Activated gamma-delta T cell treated with anti-CD3 and anti-CD28 coated beads, Interleukin-2, amount 50 U/mL, for 16 hours (primary cell): ENCODE measurements at regions not wholly inside any gene's neighbourhood (a gene's known extent, or its start where the extent isn't known, plus 50 kb on each side); places are given as distances from the start of the nearest gene placed in this dataset.
"Not testable (repeated sequence)": the region's sequence is repeated elsewhere in the genome, so short reads cannot be mapped to it uniquely, and the experiment has no call there.

ENCODE experiments used
- DNase-seq: peaks from one replicate; pipeline ENCODE4 v3.0.0-alpha.2; 2020; ENCODE audit warnings: low read depth

DNA sequence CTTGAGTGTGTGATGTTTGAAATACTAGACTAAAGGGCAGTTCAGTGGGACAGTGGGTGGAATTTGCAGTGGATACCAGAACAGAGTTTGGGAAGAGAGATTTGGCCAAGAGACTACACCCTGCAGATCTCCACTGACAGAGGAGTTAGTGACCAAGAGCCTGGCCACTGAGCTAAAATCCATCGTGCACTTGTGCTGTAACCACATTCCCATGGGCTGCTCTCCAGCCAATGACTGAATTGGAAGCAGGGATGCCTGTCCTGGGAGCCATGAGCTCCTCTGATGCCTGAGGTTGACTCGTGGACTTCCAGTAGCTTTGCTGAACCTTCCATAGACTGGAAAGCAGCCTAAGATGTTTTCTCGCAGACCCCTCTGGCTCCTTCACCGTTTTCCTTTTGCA is 296.1 kb downstream of the TRIML1 start:
- DNase-seq = no peak

DNA sequence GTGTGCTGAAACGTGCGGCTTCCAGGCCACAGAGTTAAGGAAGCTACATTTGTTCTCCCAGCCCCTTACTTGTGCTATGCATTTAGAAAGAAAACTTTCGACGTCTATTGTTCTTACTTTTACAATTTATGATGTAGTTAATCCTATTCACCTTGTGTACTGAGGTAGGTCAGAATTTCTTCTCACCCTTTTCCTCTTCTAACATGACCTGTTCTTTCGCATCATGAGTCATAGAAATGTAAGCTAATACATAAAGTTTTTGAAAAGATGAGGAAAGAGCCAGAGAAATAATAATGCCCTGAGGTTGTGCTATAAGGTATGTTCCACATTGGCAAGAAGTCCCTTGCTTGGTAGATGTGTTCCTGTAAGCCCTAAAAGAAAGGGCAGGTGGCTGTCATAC is 298.3 kb downstream of the TRIML1 start:
- no peak for DNase-seq

DNA sequence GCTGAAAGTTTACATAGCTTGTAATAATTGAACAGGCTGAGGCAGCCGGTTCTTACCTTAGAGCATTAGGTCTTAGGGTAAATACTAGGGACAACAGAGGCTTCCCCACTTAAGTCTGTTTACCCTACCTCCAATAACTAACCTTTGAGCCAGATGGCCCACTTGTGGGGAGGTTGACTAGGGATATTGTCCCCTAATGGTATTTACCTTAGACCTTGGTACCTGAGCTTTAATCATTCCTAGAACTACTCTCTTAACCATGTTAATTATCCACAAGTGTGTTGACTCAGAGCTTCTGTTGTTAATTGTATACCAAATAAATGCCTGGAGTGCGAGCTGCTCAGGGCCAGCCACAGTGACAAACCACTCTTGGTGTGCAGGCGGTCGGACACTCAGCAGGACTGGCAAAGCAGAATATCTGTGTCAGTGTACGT is 299.2 kb downstream of the TRIML1 start:
- not testable (repeated sequence) for DNase-seq

DNA sequence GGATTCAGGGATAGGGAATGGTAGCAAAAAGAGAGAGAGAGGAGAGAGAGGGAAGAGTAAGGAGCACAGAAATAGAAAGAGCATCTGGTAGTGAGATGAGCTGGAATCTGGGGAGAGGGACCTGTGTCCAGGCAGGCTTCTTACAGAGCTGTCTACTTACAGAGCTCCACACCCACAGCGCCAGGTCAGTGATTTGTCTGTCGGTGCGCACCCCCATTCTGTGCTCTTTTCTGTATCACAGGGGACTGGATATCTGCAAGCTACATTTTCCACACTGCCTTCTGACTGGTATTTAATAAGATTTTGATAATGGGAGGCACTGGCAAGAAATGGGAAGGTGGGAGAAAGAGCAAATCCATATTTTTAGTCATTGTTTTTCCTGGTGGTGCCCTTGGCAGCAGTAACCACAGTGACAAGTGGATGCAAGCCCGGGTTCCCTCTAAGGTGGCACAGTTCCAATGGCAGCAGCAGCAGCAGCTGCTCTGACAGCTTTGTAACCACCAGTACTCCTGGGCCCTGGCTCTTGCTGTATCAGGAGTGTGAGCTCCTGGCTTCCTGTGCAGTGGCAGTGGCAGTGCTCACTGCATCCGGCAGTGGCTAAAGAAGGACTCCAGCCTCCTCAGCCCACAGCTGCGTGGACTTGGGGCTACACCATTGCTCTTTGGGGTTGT is 300.5 kb downstream of the TRIML1 start:
- DNase-seq = no peak

DNA sequence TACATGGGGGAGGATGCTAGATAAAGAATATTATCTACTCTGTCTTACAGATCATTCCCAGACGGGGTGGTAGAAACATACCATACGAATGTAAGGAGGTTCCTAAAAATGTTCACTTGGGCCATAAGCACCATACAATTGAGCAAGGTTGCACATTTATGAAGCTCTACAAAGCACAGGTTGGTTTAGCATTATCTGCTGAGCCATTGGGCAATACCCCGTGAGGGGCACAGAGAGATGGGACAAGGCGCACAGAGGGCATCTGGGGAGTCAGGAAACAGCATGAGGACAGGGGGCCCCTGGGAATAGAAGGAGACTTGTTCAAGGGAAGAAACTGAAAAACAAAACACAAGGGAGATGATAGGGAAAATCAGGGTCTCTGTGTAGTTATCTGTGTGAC is 305.3 kb downstream of the TRIML1 start:
- DNase-seq = no peak

DNA sequence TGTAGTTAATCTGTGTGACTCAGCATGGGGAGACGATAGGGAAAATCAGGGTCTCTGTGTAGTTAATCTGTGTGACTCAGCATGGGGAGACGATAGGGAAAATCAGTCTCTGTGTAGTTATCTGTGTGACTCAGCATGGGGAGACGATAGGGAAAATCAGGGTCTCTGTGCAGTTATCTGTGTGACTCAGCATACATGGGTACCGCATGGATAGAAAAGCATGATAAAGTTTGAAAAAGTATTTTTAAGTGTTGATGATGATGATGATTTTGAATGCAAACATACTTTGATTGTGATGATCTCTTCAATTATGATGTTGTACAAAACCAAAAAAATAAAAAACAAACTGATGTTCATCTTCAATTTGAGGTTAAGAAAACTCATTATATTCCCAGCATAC is 309.8 kb downstream of the TRIML1 start:
- not testable (repeated sequence) for DNase-seq

DNA sequence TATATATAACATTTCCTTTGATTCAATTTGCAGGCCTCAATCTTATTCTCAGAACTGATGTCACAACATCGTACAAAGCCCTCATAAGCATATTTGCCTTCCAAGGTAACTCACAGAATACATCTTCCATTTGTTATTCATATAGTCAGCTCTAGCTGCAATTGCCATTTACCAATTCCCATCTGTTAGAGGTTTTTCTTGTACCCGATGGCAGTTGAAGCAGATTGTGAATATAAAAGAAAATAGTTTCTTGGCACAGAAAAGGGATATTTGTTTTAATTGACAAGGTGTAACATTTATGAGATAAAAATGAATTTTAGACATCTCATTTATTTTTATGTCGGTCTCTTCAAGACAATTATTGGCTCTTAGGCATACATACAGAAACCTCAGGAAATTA is 311.3 kb downstream of the TRIML1 start:
- DNase-seq = no peak

DNA sequence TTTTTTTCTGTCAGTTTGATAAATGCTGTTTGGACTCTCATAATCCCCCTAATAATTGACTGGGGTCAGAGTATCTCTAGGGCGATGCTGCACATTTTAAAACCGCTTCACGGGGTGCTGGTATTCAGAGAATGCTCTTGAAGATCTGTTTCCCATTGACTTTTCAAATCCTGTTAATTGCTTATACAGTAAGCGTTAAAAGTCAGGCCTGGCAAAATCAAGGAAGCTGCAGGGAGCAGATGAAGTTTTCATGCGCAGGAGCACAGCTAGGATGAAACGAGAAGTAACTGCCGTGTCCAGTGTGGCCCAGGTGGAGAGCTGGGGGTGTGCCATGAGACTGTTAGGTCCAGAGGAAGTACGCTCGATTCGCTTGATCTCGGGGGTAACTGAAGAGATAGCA is 312.9 kb downstream of the TRIML1 start:
- no peak for DNase-seq

DNA sequence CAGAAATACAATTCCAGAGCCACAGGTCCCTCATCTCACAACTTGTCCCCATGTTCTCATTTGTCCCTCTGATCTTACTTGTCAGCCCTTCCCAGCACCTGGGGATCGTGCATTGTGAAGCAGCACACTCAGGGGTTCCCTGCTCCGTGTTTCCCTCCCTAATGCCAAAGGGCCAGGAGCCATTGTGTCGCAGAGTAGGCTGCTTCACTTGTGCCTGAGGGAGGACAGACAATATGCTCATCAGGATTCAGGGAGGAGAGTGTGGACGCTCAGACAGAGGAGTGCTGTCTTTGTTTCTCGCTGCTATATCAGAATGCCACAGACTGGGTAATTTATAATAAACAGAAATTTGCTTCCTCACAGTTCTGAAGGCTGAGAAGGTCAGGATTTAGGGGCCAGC is 315.3 kb downstream of the TRIML1 start:
- DNase-seq = no peak

DNA sequence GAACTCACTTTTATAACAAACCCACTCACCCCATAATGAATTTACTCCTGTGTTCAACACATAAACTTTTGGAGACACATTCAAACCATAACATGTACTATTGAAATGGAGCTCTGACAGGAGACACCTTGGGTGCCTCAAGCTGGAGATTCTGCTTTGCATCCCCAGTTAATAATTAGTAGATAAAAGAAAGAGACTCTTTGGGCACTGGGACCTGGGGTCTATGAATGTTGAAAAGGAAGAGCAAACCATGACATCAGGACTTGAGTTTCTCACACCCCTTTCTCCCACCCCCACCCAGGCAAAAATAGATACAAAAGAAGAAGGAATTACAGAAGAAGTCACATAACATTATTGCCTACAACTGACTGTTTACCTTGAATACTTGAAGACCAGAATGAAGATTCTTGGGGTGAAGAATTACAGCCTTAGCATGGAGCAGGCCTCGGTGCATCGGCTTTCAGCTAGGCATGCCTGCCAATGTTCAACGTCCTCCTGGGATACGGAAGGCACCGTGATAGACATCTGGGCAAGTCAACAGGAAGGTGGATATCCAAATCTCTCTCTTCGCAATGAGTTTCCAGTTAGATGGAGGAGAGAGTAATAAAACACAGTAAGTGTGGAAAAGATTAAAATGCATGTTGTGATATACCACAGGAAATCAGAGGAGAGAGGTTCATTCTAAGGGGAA is 316.0 kb downstream of the TRIML1 start:
- DNase-seq = no peak

DNA sequence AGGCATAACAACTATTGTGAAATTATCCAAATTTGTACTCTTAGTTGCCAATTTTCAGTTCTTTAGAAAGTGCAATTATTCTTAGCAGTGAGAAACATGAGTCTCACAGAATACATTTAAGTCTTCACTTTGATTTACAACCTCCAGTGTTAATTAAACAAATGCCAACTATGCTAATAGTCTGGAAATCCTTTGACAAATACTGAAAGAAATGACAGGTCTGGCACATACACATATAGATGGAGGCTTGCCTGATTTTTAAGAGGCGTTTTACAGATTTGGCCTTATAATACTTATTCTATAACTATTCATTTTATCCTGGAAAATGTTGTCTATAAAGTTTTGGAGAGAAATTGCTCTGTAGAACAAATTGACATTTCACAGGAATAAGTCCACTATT is 320.1 kb downstream of the TRIML1 start:
- DNase-seq = no peak

DNA sequence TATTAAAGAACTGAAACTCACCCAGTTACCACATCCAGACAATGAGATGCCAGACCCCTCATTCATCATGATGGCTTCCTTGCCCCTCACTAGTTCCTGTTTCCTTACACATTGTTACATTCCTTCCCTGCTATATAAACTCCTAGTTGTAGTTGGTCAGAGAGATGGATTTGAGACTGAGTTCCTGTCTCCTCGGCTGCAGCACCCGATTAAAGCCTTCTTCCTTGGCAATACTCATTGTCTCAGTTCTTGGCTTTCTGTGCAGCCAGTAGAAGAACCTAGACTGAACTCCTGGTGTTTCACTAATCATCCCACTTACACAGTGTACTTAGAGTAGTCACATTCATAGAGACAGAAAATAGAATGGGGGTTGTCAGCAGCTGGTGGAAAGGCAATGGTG is 324.7 kb downstream of the TRIML1 start:
- no peak for DNase-seq

DNA sequence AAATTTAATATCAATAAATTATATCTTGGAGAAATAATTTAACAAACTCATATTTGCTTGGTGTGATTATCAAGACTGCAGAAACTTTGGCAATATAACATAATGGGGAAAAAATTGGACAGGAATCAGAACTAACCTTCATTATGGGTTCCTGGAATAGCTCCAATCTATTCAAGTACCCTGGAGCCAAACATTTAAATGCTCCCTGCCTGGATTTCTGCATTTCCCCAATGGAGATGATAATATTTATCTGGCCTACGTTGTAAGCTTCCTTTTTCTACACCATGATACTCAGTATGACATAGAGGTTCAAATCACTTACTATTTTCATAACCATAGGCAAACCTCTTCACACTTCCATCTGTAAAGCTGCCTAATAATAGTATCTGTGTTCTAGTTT is 326.8 kb downstream of the TRIML1 start:
- no peak for DNase-seq

DNA sequence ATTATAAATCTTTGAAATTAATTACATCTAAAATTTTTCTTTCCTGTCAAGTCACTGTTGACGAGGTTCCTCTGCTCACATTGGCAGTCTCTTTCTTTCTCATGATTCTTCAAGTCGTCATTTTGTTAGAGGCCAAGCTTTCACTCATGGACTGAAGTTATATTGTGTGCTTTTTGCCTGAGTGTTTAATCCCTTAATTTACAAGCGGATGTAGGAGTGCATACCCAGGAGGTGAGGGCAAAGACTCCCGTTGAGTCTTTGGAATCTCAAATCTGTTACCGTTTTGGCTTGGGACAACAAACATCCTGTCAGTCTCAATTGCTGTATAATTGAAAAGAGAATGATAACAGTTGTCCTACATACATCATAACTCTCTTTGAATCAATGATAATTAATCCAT is 345.0 kb downstream of the TRIML1 start:
- no peak for DNase-seq

DNA sequence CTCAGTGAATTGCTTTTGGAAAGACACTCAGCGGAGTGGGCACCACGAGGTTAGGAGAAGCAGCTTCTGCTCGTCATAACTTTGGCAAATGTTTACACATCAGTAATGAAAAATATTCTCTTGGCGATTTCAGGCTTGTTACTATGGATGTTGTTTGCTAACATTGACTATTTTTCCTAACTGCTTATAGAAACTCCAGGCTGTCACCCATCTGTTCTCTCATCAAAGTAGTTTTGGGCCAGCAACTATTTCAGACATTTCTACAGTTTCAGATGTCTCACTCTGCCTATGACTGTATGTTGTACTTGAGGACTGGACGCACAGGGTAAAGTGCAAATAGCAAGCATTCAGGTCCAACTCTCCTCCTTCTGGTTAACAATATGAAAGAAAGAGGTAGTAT is 346.7 kb downstream of the TRIML1 start:
- no peak for DNase-seq

DNA sequence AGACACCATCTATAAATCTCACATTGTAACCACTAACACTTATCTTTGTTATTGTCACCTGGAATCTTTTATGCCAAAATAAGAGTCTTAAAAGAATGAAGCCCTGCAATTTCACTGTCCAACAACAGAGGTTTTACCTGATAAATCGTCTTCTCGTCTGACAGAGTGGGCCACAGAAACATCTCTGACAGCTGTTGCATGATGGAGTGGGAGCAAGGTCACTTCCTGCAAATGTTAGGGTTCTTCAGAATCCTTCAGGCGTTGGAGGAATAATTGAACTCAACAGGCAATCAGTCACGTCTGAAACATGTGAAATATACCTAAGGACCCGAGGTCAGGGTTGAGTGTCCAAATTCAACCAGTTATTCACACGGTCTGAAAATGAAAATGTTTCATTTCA is 353.6 kb downstream of the TRIML1 start:
- no peak for DNase-seq

DNA sequence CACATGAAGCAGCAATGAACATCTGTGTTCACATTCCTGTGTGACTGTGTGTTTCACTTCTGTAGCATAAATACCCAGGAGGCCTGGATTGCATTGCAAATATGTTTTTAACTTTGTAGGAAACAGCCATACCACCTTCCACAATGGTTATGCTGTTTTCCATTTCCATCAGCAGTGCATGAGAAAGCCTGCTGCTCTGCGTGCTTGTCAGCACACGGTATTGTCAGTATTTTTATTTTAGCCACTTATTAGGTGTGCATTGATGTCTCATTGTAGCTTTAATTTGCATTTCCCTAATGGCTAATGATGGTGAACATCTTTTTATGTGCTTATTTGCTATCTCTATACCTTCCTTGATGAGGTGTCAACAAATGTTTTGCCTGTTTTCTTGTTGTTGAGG is 355.9 kb downstream of the TRIML1 start:
- no peak for DNase-seq

DNA sequence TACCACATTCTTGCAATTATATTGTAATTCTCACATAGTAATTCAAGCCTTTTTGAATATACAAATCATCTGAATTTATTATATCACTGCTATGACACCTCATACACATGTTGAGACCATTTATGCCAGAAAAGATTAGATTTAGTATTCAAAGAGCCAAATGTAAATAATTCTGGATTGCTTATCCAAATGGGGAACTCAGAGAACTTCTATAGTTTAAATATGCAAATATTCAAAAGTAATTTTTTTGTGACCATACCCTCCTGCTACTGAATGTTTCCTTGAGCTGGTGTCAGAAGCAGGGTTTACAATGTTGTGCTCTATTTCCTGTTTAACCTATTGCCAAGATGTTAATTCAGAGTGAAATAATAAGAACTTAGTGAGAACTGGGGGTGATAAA is 372.2 kb downstream of the TRIML1 start:
- DNase-seq = no peak

DNA sequence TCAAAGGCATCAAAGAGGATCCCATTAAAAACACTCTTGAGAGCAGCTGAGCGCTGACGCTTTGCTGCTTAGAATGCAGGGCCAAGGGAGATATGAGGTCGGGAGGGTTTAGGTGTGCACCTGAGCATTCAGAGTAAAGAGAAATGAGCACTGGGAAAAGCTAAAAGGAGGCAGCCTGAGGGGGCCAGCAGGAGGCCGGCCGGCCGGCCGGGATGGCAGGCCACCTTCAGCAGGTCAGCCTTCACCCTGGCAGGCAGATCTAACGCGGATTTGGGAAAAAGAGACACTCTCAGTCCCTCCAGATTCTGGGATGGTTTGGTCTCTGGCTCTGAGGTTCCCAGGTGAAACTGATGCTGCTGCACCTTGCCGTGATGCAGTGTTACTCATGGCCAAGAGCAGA is 393.5 kb downstream of the TRIML1 start:
- no peak for DNase-seq

DNA sequence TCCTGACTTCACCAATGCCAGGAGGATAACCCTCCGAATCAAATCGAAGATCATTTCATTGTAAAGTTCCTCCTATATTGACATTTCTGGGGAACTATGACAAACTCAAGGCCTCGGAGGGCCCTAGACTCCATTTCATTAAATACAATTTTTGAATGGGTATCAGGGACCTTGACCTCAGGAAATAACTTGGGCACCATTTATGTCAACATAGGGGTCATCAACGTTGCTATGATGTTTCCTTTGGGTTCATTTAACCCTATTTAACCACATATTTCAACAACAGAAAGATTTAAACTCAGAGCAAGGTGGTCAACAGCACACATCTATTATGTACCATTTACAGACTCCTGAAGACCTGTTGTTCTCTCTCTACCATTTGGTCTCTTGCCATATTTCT is 395.1 kb downstream of the TRIML1 start:
- DNase-seq = no peak

DNA sequence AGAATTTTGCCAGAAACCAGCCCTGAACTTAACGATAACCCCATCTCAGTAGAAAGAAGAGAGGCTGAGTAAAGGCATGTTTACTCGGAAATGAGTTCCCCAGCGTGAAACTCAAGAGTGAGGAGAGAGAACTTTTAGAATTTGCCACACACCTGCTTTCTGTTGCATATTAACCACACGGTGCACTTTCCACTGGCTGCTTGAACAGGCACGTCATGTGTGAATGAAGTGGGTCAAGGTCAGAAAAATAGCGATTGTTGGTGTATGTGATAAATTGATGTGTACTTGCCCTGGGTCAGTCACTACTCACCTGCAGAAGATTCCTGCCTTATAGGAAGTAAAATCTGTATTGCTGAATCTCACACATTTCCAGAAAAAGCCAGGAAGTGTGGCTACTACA is 395.7 kb downstream of the TRIML1 start:
- no peak for DNase-seq

DNA sequence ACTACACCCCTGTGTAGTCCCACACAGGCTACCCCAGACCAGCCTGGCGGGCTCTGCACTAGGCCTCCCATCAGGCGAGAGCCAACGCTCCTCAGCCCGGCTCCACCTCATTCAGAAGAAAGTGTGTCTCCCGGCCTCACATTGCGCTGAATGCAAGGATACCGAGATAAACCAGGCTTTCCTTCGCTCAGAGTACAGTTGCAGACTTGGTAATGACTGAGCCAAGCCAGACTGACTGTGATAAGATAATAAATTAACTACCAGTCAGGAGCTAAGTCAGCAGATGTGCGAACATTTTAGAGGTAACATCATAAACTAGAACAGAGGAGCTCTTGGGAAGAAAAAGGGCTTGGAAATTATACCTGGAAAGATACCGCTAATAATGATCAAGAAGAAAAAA is 397.6 kb downstream of the TRIML1 start:
- DNase-seq = no peak

DNA sequence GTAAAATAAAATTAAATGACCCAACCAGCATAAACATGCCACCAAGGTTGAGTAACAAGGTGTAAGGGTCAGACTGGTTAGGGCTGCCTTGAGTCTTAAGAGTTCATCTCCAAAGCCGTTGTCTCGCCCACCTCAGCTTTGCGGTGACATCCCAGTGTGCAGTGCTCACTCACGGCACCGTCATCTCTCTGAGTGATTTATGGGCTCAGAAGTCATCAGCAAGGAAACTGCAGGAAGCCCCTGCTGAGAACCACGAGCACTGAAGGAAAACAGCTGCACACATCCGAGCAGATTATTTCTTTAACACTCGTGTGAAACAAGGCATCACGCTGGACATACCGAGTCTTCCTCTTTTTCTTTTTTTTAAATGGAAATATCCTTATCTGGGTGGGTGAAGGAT is 411.1 kb downstream of the TRIML1 start:
- no peak for DNase-seq

DNA sequence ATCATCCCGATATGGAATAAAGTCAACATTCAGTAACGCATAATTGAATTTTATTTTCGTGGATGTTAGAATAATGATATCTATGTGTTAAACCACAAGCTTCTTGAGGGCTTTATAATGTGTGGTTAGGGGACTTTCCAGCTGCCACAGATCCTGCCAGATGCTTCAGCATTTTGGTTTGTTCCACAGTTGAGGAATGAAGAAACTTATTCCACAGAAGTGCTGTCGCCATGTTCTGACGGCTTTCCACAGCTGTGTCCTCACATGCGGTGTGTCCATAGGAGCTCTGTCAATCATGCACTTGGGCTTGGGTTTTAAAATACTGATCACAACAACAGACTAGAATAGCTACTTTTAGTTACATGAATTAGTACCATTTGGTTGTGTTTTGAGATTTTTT is 411.9 kb downstream of the TRIML1 start:
- DNase-seq = no peak
